SK-N-SH (cell line): ENCODE measurements at regions not wholly inside any gene's neighbourhood (a gene's known extent, or its start where the extent isn't known, plus 50 kb on each side); places are given as distances from the start of the nearest gene placed in this dataset.

Experiments used
- CTCF ChIA-PET: fragments of 300-600, 350-600 bp; formaldehyde crosslinking; extraction: SDS; loops from one replicate; lab custom pipeline; 2021; lab: Yijun Ruan, JAX
- POLR2A ChIA-PET: fragments of 350-600 bp; sonication (Branson Sonifier 250); formaldehyde crosslinking; extraction: SDS; loops from one replicate; lab custom pipeline; 2020; ENCODE audit warnings: antibody characterized with exemption, inconsistent platforms; lab: Yijun Ruan, JAX
- DNase-seq: peaks from one replicate; pipeline ENCODE4 v3.0.0; 2012
- H2AFZ ChIP-seq: fragments of 200-600 bp; sonication (generic); 2 replicates; pipeline ENCODE4 v1.8.1; 2016; ENCODE audit warnings: antibody characterized with exemption, mild to moderate bottlenecking, low read depth
- H3F3A ChIP-seq: fragments of 200-600 bp; sonication (generic); replicated peaks from 2 replicates; pipeline ENCODE3; 2016; ENCODE audit warnings: antibody characterized with exemption, mild to moderate bottlenecking; ENCODE audit not compliant: insufficient read depth
- H3K27ac ChIP-seq, 2 experiments: fragments of 200-500 bp in 1 of 2; fragments of 200-600 bp in 1 of 2; sonication (Bioruptor generic) in 1 of 2; sonication (generic), shearing (Covaris generic) in 1 of 2; 2 replicates each; pipeline versions ENCODE4 v1.5.1 to v1.6.1; 2014 to 2016; ENCODE audit warnings: low read depth in 2 of 2, inconsistent platforms in 1 of 2, low read length in 1 of 2, mild to moderate bottlenecking in 1 of 2, mixed read lengths in 1 of 2
- H3K27me3 ChIP-seq: fragments of 200-600 bp; sonication (generic), shearing (Covaris generic); 2 replicates; pipeline ENCODE4 v1.6.1; 2016; ENCODE audit warnings: mixed run types; ENCODE audit not compliant: insufficient read depth
- H3K36me3 ChIP-seq, 2 experiments: fragments of 200-500 bp in 1 of 2; fragments of 200-600 bp in 1 of 2; sonication (Bioruptor generic) in 1 of 2; sonication (generic) in 1 of 2; replicated peaks in 1 of 2; 2 replicates each; pipeline versions ENCODE3 to v1.5.1; 2014 to 2016; ENCODE audit warnings: low read length in 1 of 2, mild to moderate bottlenecking in 1 of 2; ENCODE audit not compliant: insufficient read depth in 2 of 2, control insufficient read depth in 1 of 2
- H3K4me1 ChIP-seq, 2 experiments: fragments of 200-500 bp in 1 of 2; fragments of 200-600 bp in 1 of 2; sonication (Bioruptor generic) in 1 of 2; sonication (generic), shearing (Covaris generic) in 1 of 2; 2 replicates each; pipeline versions ENCODE4 v1.5.1 to v1.6.1; 2014 to 2016; ENCODE audit warnings: low read depth in 1 of 2, low read length in 1 of 2, mixed run types in 1 of 2; ENCODE audit not compliant: insufficient read depth in 2 of 2, control insufficient read depth in 1 of 2
- H3K4me2 ChIP-seq: fragments of 200-600 bp; sonication (generic), shearing (Covaris generic); 2 replicates; pipeline ENCODE4 v1.6.1; 2017; ENCODE audit warnings: mixed run types
- H3K4me3 ChIP-seq, 2 experiments: fragments of 200-500 bp in 1 of 2; fragments of 200-600 bp in 1 of 2; sonication (Bioruptor generic) in 1 of 2; sonication (generic), shearing (Covaris generic) in 1 of 2; 2 replicates each; pipeline versions ENCODE4 v1.5.1 to v1.8.1; 2014 to 2016; ENCODE audit warnings: low read depth in 2 of 2, inconsistent platforms in 1 of 2, low read length in 1 of 2, mild to moderate bottlenecking in 1 of 2, mixed read lengths in 1 of 2, moderate library complexity in 1 of 2
- H3K79me2 ChIP-seq: fragments of 200-600 bp; sonication (generic); 2 replicates; pipeline ENCODE4 v1.8.1; 2017; ENCODE audit warnings: mild to moderate bottlenecking; ENCODE audit not compliant: insufficient read depth
- H3K9ac ChIP-seq: fragments of 200-600 bp; sonication (generic); 2 replicates; pipeline ENCODE4 v1.6.1; 2017; ENCODE audit warnings: mixed run types
- H3K9me2 ChIP-seq: fragments of 200-600 bp; sonication (generic); 2 replicates; pipeline ENCODE4 v1.6.1; 2017; ENCODE audit warnings: mixed run types
- H3K9me3 ChIP-seq: fragments of 200-600 bp; sonication (generic); 2 replicates; pipeline ENCODE4 v1.6.1; 2017; ENCODE audit warnings: mixed run types, mild to moderate bottlenecking, moderate library complexity
- H4K20me1 ChIP-seq: fragments of 200-600 bp; sonication (generic); 2 replicates; pipeline ENCODE4 v1.6.1; 2017; ENCODE audit warnings: mild to moderate bottlenecking, mixed run types; ENCODE audit not compliant: insufficient read depth
- EP300 ChIP-seq, 2 experiments: IDR thresholded peaks; 2 replicates each; pipeline versions ENCODE4 v1.4.0 to v1.6.1; 2012; ENCODE audit warnings: borderline replicate concordance in 1 of 2, low read depth in 1 of 2, low read length in 1 of 2
- EZH2phosphoT487 ChIP-seq: fragments of 200-600 bp; sonication (generic); IDR thresholded peaks from 2 replicates; pipeline ENCODE4 v1.6.1; 2017; ENCODE audit warnings: low read depth, mixed run types, mild to moderate bottlenecking, antibody characterized with exemption, moderate library complexity, borderline replicate concordance
- FOXM1 ChIP-seq: IDR thresholded peaks from 2 replicates; pipeline ENCODE4 v1.4.0; 2012; ENCODE audit warnings: low read depth, mild to moderate bottlenecking
- GABPA ChIP-seq: IDR thresholded peaks from 2 replicates; pipeline ENCODE4 v1.4.0; 2012; ENCODE audit warnings: low read depth, mild to moderate bottlenecking
- IRF3 ChIP-seq: fragments of 150-350 bp; IDR thresholded peaks from 2 replicates; pipeline ENCODE4 v1.6.1; 2016; ENCODE audit warnings: mild to moderate bottlenecking, low read depth, low read length
- MAX ChIP-seq: IDR thresholded peaks from 2 replicates; pipeline ENCODE4 v1.4.0; 2012; ENCODE audit warnings: low read depth
- MEF2A ChIP-seq: IDR thresholded peaks from 2 replicates; pipeline ENCODE4 v1.4.0; 2012; ENCODE audit warnings: low read depth, borderline replicate concordance
- NFIC ChIP-seq: IDR thresholded peaks from 2 replicates; pipeline ENCODE4 v1.4.0; 2012; ENCODE audit warnings: borderline replicate concordance
- NRF1 ChIP-seq: IDR thresholded peaks from 2 replicates; pipeline ENCODE4 v1.6.1; 2012; ENCODE audit warnings: low read depth, mild to moderate bottlenecking, low read length
- RCOR1 ChIP-seq: fragments of 150-350 bp; IDR thresholded peaks from 2 replicates; pipeline ENCODE4 v1.6.1; 2017; ENCODE audit warnings: antibody characterized with exemption, low read length
- REST ChIP-seq: IDR thresholded peaks from 2 replicates; pipeline ENCODE4 v1.6.1; 2012; ENCODE audit warnings: mild to moderate bottlenecking, low read depth, low read length, moderate library complexity
- RFX5 ChIP-seq: IDR thresholded peaks from 2 replicates; pipeline ENCODE4 v1.6.1; 2012; ENCODE audit warnings: mild to moderate bottlenecking, improper control_type of control experiment, low read length
- RXRA ChIP-seq: IDR thresholded peaks from 2 replicates; pipeline ENCODE4 v1.4.0; 2012; ENCODE audit warnings: low read depth, mild to moderate bottlenecking, borderline replicate concordance
- SIN3A ChIP-seq: IDR thresholded peaks from 2 replicates; pipeline ENCODE4 v1.6.1; 2012; ENCODE audit warnings: low read depth, mild to moderate bottlenecking, low read length, moderate library complexity, borderline replicate concordance
- TCF12 ChIP-seq: IDR thresholded peaks from 2 replicates; pipeline ENCODE4 v1.4.0; 2012
- USF1 ChIP-seq: IDR thresholded peaks from 2 replicates; pipeline ENCODE4 v1.4.0; 2012; ENCODE audit warnings: low read depth, borderline replicate concordance
- USF2 ChIP-seq: fragments of 150-350 bp; IDR thresholded peaks from 2 replicates; pipeline ENCODE4 v1.6.1; 2017; ENCODE audit warnings: antibody characterized with exemption, low read length, low read depth, borderline replicate concordance
- YY1 ChIP-seq: IDR thresholded peaks from 2 replicates; pipeline ENCODE4 v1.4.0; 2012; ENCODE audit warnings: low read depth, mild to moderate bottlenecking
- WGBS: methylation state at CpG from one replicate; pipeline ENCODE4 v1.1.6; 2017; ENCODE audit warnings: low lambda C conversion rate; 5-methylcytosine and 5-hydroxymethylcytosine counted together

- Histone ChIP-seq H2AFZ (no peak overlapping the region), H3K9me3 (no peaks in the 10 kb centered on the region), H3K4me1 (peaks cover 0 to 10% of the 10 kb centered on the region in 2 experiments; a peak in 2 of 4 replicates), H3K4me3 (no peak overlapping the region), H3K9ac (no peak overlapping the region), H3K27me3 (no peaks in the 10 kb centered on the region), H3K9me2 (no peaks in the 10 kb centered on the region), H4K20me1 (no peaks in the 10 kb centered on the region), H3K27ac (no peak overlapping the region), H3K4me2 (no peak overlapping the region), H3K79me2 (no peaks in the 10 kb centered on the region), H3F3A (no peaks in the 10 kb centered on the region), H3K36me3 (no peaks in the 10 kb centered on the region)
- CTCF ChIA-PET: interaction anchor here (1.5 to 2.2 kb wide), 2 partner anchors 9 to 462 kb away, joined by 3 to 10 read pairs; no protein-coding TSS in a partner anchor
- DNase-seq: no peak
- POLR2A ChIA-PET: no interaction called here
- 54% methylated on average over 1 of the region's 1 CpG for WGBS
- TF ChIP-seq GABPA: no peak
- TF ChIP-seq EP300 (IDR thresholded peaks at IDR 0.05; ENCODE audit: borderline replicate concordance in 1 of 2, low read depth in 1 of 2, low read length in 1 of 2): no peak
- no peak for TF ChIP-seq MAX
- TF ChIP-seq NRF1: no peak
- no peak for TF ChIP-seq IRF3
- no peak for TF ChIP-seq FOXM1
Observed at GRCh38 chr17:71229070-71229469, 891.8 kb upstream of the SOX9 start.

GRCh38 chr17:71232801-71233559, 887.8 kb upstream of the SOX9 start:
- H3K36me3 ChIP-seq: no peaks in the 10 kb centered on the region
- TF ChIP-seq YY1: no peak
- no peak for TF ChIP-seq USF1
- no peak for TF ChIP-seq RXRA
- TF ChIP-seq RFX5: no peak
- no peak for TF ChIP-seq MEF2A
- no peak for TF ChIP-seq GABPA
- no peak for TF ChIP-seq SIN3A
- no peak for TF ChIP-seq RCOR1
- no peak for TF ChIP-seq NRF1
- TF ChIP-seq IRF3: no peak
- no peak for TF ChIP-seq USF2
- TF ChIP-seq EP300 (IDR thresholded peaks at IDR 0.05; ENCODE audit: borderline replicate concordance in 1 of 2, low read depth in 1 of 2, low read length in 1 of 2): no peak
- TF ChIP-seq NFIC: no peak
- TF ChIP-seq EZH2phosphoT487: no peak
- TF ChIP-seq REST: no peak
- TF ChIP-seq TCF12: no peak
- H3K9me3 ChIP-seq: no peaks in the 10 kb centered on the region
- no peaks in the 10 kb centered on the region for H3F3A ChIP-seq
- no peak for DNase-seq
- no peak overlapping the region for H3K4me2 ChIP-seq
- no peaks in the 10 kb centered on the region for H3K27me3 ChIP-seq
- no peaks in the 10 kb centered on the region for H4K20me1 ChIP-seq
- no peak overlapping the region for H3K4me3 ChIP-seq
- CTCF ChIA-PET: no interaction called here
- no peaks in the 10 kb centered on the region for H3K79me2 ChIP-seq
- WGBS: 87% methylated on average over 9 of the region's 9 CpGs
- no peaks in the 10 kb centered on the region for H3K9me2 ChIP-seq
- no peak overlapping the region for H2AFZ ChIP-seq
- H3K9ac ChIP-seq: no peak overlapping the region
- no peaks in the 10 kb centered on the region; a peak in 1 of 4 replicates for H3K4me1 ChIP-seq
- no peak overlapping the region for H3K27ac ChIP-seq
- POLR2A ChIA-PET: no interaction called here
